NCI-H748 (cell line): ENCODE measurements at regions not wholly inside any gene's neighbourhood (a gene's known extent, or its start where the extent isn't known, plus 50 kb on each side); places are given as distances from the start of the nearest gene placed in this dataset.
A peak's percentile ranks its signal among the peaks of the same experiment; 100 is the strongest.

Source experiments
- DNase-seq: peaks from one replicate; lab custom pipeline; 2025; ENCODE audit not compliant: unreplicated experiment; lab: John Stamatoyannopoulos, UW

GRCh38 chrX:97763981-97764380 is 880.3 kb downstream of the RPA4 start:
- no peak for DNase-seq

GRCh38 chrX:97766501-97767095 is 882.9 kb downstream of the RPA4 start:
- DNase-seq, result no peak

GRCh38 chrX:97787311-97787710 is 903.6 kb downstream of the RPA4 start:
- no peak for DNase-seq

DNA sequence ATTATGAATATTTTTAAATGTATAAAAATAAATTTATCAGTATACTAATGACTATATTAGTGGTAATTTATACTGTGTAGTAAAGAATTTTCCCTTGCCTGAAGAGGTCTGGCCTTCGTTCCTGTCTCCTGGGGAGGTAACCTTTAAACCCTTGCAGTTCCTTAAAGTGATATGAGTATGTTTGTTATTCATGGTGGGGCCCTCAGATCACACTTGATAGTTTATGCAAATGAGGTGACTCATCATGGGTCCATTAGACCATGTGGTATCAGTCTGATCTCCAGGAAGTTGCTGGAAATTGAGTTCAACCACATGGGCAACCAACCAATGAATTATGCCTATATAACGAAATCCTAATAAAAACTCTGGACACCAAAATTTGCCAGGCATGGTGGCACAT is 904.1 kb downstream of the RPA4 start:
- DNase-seq, result no peak

DNA sequence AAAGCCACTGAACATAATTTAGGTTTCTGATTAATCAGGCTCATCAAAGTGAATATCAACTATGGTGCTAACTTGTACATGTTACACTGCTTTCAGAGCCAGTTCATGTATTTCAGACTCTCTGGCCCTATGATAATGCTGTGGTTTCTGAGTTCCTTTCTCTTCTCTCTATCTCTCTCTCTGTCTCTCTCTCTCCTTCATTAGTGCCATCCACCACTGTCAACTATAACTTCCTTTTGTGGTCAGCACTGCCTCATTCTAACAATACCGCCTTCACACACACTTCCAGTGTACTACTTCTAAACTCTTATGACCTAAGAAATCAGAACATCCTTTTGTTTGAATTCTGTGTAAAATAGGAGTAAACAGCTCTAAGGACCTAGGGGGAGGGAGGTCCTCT is 907.1 kb downstream of the RPA4 start:
- no peak for DNase-seq

DNA sequence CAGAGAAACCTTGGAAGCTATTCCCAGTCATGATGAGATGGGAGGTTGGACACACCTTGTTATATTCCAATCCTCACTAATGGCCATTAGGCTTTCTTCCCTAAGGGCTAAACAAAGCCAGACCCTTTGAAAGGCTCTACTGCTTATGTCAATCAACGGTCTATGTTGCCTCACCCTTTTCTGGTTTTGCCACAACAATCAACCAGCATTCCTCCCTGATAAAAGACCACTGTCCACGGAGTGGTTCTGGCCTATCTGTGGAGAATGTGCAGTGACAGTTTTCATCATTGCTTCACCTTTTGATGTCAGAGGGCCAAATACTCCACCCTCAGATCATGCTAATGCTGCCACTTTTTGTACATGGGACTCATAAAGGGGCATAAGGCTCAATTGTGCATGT is 913.4 kb downstream of the RPA4 start:
- DNase-seq, result peak; percentile 4

- DNase-seq, result no peak
Measured at GRCh38 chrX:97806238-97806637, 922.5 kb downstream of the RPA4 start.

- DNase-seq, result no peak
Measured at GRCh38 chrX:97806946-97807345, 923.2 kb downstream of the RPA4 start.

DNA sequence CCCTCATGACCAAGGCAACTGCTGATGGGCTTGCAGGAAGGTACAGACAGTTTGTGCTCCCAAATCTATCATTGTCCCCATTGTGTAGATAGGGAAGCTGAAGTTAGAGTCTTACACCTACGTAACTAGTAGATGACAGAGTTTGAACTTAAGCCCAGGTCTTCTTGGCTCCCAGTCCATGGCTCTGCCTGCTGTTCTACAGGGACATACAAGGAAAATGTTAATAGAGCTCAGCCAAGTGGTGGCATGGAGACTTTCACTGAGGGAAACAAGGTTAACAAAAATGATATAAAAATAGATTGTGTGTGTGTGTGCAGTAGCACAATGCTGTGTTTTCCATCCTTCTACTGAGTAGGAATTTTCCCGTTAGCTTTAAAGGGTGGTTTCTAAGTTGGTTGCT is 936.5 kb downstream of the RPA4 start:
- no peak for DNase-seq

DNA sequence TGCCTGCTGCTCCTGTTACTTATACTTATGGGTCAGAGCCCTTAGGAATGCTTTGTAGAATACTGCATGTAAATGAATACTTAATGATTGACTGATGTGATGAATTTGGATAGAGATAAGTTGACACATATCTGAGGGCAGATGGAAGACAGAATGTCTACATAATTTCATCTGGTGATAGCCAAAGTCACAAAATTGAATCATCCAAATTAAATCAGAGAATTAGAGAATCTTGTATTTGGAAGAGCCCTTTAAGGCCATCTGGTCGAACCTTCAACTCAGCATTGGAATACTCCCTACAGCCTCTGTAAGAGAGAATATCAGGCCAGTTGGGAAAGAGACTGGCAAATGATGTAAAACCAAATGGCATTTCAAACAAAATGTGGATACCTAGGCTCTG is 944.8 kb downstream of the RPA4 start:
- DNase-seq, result no peak

DNA sequence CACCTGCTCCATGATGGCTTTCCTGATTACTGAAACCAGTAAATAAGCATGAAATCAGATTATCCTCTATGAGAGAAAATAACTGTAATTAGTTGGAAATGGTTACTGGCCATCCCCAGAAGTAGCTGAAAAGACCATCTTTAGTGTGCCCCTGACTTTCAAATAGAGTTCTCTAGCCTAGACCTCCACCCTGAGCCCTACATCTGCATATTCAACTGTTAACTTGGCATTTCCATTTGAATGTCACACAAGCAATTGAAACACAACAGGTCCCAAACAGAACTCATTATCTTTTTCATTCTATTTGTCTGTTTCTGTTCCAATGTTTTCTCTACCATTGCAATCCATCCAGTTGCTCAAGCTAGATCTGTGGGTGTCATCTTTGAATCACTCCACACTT is 952.3 kb downstream of the RPA4 start:
- no peak for DNase-seq

DNA sequence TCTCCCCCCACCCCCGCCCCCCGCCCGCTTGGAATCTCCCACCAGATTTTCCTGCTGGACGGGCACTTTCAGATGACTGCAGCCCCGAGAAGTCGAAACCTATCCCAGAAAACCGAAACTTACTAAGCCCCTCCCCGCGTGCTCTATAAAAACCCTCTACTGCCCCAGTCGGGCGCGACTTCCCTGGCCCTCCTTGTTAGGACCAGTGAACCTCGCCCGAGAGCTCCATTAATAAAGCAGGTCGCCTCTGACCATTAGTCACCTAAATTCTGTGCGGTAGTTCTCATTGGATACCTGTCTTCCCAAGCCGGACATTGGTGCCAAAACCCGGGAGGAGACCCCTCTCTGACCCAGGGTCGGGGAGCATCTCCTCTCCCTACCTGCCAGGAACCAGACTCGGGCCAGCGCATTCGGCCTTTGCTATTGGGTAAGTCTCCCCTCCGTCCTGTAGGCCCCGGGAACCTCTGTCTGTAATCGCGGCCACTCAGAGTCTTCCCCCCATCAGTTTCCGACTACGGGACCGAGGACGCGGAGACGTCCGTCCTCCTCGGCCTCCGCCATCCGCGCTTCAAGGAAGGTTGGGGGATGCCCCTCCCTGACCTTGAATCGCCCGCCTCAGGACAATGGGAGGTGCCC is 958.0 kb downstream of the RPA4 start:
- DNase-seq, result no peak

DNA sequence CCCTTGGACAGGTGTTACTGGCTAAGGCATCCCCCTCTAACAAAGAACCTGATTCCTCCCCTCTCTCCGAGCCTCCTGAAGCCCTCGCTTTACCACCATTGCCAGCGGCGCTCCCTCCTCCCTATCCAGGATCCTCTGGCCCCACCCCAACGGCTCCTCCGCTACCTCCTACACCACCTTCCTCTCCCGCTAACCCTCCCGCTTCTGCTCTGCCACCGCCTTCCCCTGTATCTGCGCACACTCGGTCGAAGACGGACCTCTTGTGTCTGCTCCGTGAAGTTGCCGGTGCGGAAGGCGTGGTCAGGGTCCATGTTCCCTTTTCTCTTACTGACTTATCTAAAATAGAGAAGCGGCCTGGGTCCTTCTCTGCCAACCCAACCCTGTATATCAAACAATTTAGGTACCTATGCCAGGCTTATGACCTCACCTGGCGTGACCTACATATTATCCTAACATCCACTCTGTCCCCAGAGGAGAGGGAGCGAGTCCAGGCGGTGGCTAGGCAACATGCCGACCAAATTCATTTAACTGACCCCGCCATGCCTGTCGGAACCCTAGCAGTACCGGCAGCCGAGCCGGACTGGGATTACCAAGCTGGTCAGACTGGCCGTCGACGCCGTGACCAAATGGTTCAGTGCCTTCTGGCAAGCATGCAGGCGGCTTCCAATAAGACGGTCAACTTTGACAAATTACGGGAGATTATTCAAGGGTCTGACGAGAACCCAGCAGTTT is 958.9 kb downstream of the RPA4 start:
- DNase-seq, result no peak

DNA sequence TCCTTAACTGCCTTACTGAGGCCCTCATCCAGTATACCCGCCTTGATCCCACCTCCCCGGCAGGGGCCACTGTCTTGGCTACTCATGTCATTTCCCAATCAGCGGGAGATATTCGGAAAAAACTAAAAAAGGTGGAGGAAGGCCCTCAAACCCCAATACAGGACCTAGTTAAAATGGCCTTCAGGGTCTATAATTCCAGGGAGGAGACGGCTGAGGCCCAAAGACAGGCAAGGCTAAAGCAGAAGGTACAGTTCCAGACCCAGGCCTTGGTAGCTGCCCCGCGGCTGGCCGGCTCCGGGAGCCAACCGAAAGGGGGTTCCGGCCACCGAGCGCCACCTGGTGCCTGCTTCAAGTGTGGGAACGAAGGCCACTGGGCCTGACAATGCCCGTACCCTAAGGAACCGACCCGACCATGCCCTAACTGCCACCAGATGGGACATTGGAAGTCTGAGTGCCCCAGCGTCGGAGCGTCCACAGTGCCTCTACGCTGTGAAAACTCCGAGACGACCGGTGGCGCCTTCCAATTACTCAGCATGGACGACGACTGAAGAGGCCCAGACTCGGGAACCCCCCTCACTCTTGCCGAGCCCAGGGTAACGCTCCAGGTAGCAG is 959.6 kb downstream of the RPA4 start:
- DNase-seq, result no peak

DNA sequence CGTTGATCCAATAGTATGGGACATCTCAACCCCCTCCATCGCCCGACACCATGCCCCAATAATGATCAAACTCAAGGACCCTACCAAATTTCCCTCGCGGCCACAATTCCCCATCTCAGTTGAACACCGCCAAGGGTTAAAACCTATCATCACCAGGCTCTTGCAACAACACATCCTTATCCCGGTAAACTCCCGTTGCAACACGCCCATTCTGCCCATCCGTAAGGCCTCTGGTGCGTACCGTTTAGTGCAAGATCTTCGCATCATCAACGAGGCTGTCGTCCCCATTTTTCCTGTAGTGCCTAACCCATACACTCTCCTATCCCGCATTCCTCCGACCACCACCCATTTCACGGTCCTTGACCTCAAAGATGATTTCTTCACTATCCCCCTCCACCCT is 960.5 kb downstream of the RPA4 start:
- DNase-seq, result no peak

GRCh38 chrX:97844943-97845342 is 961.2 kb downstream of the RPA4 start:
- no peak for DNase-seq

DNA sequence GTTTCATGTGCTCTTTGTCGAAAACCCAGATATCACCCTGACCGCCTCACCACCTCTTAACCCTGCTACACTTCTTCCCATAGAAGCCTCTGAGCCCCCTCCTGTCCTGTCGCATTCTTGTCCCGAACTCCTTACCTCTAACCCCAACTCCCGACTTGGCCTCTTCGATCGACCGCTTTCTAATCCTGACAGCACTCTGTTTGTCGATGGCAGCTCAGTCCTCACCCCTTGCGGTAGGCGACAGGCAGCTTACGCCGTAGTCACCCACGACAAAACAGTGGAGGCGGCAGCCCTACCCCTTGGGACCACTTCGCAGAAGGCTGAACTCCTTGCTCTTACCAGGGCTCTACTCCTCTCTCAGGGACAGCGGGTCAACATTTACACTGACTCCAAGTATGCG is 961.7 kb downstream of the RPA4 start:
- DNase-seq, result no peak

DNA sequence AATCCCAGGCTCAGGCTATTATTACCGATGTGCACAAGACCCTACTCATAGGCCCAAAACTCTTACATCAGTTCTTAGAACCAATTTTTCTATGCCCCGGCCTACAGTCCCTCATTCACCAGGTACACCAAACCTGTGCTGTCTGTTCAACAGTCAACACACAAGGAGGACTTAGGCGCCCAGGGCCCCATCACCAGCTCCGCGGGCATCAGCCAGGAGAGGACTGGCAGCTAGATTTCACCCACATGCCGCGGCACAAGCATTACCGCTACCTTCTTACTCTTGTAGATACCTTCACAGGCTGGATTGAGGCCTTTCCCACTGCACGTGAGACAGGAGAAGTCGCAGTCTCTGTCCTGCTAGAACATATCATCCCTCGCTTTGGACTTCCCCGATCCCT is 962.5 kb downstream of the RPA4 start:
- no peak for DNase-seq

DNA sequence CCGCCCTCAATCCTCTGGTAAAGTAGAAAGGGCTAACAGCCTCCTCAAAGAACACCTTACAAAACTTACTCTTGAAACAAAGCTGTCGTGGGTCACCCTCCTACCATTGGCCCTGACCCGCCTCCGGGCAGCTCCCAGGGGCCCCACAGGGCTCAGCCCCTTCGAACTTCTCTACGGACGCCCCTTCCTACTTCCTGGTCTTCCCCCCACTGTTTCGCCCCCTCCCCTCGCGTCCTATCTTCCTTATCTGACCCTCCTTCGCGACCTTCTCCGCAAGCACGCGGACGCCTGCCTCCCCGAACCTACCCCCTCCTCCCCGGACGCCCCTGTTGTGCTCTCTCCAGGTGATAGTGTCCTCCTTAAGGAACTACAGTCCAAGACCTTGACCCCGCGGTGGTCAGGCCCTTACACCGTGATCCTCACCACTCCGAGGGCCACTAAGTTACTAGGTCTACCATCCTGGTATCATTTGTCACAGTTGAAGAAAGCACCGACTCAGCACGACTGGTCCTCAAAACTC is 963.1 kb downstream of the RPA4 start:
- no peak for DNase-seq

DNA sequence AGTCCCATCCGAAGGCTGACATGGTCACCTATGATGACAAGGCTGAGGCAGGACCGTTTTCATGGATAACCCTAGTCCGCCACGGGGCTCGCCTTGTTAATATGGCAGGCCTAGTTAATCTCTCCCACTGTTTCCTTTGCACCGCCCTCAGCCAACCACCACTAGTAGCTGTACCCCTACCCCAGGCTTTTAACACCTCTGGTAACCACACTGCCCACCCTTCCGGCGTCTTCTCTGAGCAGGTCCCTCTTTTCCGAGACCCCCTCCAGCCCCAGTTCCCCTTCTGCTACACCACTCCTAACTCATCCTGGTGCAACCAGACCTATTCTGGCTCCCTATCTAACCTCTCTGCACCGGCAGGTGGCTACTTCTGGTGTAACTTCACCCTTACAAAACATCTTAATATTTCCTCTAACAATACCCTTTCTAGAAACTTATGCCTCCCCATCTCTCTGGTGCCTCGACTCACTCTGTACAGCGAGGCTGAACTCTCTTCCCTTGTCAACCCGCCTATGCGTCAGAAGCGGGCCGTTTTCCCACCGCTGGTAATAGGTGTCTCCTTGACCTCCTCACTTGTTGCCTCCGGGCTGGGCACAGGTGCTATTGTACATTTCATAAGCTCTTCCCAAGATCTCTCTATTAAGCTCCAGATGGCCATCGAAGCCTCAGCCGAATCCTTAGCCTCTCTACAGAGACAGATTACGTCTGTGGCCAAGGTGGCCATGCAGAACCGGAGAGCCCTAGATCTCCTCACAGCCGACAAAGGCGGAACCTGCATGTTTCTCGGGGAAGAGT is 964.4 kb downstream of the RPA4 start:
- no peak for DNase-seq

DNA sequence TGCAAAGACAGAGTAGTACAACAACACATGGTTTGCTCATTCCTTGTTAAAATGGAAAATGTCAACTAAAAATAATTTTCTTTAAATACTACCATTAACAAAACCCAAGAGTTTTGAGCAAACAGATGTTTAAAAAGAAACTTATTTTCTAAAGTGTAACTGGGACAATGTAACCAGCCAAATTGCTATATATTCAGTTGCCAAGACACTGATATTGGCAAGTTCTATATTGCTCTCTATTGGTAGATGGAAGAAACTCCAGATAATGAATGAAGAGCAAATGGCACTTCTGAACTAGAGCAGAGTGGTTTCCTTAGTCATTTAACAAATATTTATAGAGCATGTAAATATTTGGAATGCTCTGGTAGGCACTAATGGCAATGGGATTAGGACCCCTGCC is 966.2 kb downstream of the RPA4 start:
- no peak for DNase-seq
